Tibial artery (tissue), 4 donors: ENCODE measurements at regions not wholly inside any gene's neighbourhood (a gene's known extent, or its start where the extent isn't known, plus 50 kb on each side); places are given as distances from the start of the nearest gene placed in this dataset.

ENCODE experiments used
- DNase-seq, 2 donors: peaks; one replicate each; pipeline ENCODE4 v3.0.0-alpha.2; 2019
- H3K27ac ChIP-seq, 2 donors: fragments of 200-600 bp; sonication (generic) in 1 of 2; 1 replicate in 1 of 2; 2 replicates in 1 of 2; pipeline ENCODE4 v1.5.1; 2018 to 2019; ENCODE audit warnings: mild to moderate bottlenecking in 1 of 2
- H3K27me3 ChIP-seq, 2 donors: fragments of 200-600 bp; sonication (generic) in 1 of 2; one replicate each; pipeline versions ENCODE4 v1.5.1 to v1.6.0; 2016 to 2019
- H3K36me3 ChIP-seq, 3 donors: fragments of 200-600 bp; sonication (generic) in 2 of 3; one replicate each; pipeline ENCODE4 v1.5.1; 2016 to 2019; ENCODE audit warnings: mild to moderate bottlenecking in 2 of 3
- H3K4me1 ChIP-seq, 4 donors: fragments of 200-600 bp; sonication (generic) in 2 of 4; 1 replicate in 3 of 4; 2 replicates in 1 of 4; pipeline ENCODE4 v1.5.1; 2016 to 2019
- H3K4me3 ChIP-seq, 2 donors: fragments of 200-600 bp; sonication (generic) in 1 of 2; 1 replicate in 1 of 2; 2 replicates in 1 of 2; pipeline ENCODE4 v1.5.1; 2018 to 2019; ENCODE audit warnings: mild to moderate bottlenecking in 2 of 2
- H3K9me3 ChIP-seq, 3 donors: fragments of 200-600 bp; sonication (generic) in 1 of 3; one replicate each; pipeline ENCODE4 v1.5.1; 2016 to 2019
- intact Hi-C: fragments of 100-400 bp; cut with DNase I; formaldehyde crosslinking; loops from one replicate; pipeline ENCODE4 v1.15.0; 2023; ENCODE audit warnings: low total_unique reads
- TF ChIP-seq, protein P1 (sequence below), 2 experiments: fragments of 200-600 bp in 1 of 2; fragments of 450-650 bp in 1 of 2; IDR thresholded peaks; one replicate each; pipeline ENCODE4 v1.5.1; 2017 to 2019; ENCODE audit warnings: antibody characterized with exemption in 2 of 2, mild to moderate bottlenecking in 1 of 2, moderate library complexity in 1 of 2

DNA sequence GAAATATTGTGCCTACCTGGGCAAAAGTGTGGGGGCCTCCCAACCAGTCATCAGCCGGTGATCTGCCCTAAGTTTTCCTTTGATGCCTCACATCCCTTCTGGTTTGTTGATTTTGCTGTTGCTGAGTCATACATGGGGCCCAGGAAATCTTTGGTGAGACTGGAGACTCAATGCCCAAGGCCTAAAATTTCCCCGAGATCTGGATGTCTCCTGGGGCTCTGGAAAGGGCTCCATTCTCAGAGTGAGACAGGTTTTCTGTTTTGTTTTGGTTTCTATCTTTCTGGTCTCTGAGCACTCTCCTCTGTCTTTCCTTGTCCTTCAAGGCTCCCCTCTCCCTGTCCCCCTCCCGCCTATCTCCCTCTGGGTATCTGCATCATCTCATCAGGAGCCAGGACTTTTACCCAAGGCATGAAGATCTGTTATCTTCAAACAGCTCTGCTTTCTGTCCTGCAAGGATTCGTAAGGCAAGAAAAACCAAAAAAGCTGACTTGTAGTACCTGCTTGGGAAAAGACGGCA, 152.8 kb upstream of the MAX start:
- Histone ChIP-seq H3K27me3 (peaks cover 0 to 7% of the 10 kb centered on the region in 2 donors), H3K27ac (no peak overlapping the region), H3K36me3 (no peaks in the 10 kb centered on the region), H3K9me3 (no peaks in the 10 kb centered on the region), H3K4me3 (no peak overlapping the region), H3K4me1 (peaks cover 0 to 5% (median 1%) of the 10 kb centered on the region in 4 donors)
- intact Hi-C loops, result no loop called here
- no peak for DNase-seq
- TF ChIP-seq, protein P1, sequence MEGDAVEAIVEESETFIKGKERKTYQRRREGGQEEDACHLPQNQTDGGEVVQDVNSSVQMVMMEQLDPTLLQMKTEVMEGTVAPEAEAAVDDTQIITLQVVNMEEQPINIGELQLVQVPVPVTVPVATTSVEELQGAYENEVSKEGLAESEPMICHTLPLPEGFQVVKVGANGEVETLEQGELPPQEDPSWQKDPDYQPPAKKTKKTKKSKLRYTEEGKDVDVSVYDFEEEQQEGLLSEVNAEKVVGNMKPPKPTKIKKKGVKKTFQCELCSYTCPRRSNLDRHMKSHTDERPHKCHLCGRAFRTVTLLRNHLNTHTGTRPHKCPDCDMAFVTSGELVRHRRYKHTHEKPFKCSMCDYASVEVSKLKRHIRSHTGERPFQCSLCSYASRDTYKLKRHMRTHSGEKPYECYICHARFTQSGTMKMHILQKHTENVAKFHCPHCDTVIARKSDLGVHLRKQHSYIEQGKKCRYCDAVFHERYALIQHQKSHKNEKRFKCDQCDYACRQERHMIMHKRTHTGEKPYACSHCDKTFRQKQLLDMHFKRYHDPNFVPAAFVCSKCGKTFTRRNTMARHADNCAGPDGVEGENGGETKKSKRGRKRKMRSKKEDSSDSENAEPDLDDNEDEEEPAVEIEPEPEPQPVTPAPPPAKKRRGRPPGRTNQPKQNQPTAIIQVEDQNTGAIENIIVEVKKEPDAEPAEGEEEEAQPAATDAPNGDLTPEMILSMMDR (IDR thresholded peaks at IDR 0.05), result no peak

DNA sequence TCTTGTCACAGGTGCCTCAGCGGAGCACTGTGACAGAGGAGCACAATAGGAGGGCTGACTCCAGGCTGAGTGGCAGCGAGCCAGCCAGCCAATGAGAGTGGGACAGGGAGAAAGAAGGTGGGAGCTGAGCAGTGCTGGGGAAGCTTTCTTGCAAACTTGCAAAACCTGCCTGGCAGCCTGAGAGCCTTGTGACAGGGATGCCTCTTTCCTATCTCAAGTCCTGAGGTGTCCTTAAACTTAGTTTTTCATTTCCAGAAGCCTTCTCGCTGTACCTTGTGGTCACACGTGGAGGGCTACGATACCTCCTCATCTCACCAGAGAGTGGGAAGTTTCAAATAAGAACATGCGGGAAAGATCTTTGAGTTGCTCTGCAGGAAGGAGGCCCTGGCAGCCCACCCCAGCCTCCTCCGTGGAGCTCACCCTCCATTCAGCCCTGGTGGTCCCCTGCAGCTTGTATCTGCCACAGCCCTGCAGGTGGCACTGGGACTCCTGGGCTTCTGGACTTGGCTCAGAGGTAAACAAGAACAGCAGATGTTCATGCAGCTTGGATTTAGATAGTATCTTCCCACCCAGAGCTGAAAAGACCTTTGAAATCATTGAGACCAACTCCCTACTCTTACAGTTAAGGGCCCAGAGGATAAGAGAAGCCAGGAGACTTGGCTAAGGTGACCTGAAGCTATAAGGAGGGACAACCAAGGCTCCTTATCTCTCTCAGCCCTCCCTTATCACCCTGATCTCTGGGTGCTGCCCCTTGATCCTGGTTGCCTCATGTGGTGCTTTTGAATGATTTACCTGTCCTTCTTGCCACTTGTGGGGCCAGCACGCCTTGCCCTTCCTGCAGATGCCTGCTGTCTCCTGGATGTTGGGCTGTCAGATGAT, 153.5 kb upstream of the MAX start:
- intact Hi-C loops, result no loop called here
- TF ChIP-seq, protein P1 (IDR thresholded peaks at IDR 0.05), result no peak
- Histone ChIP-seq H3K9me3 (no peaks in the 10 kb centered on the region), H3K27me3 (peaks cover 0 to 7% of the 10 kb centered on the region in 2 donors), H3K4me3 (no peak overlapping the region), H3K27ac (no peak overlapping the region), H3K4me1 (peaks cover 0 to 5% (median 0%) of the 10 kb centered on the region in 4 donors), H3K36me3 (no peaks in the 10 kb centered on the region)
- no peak for DNase-seq

DNA sequence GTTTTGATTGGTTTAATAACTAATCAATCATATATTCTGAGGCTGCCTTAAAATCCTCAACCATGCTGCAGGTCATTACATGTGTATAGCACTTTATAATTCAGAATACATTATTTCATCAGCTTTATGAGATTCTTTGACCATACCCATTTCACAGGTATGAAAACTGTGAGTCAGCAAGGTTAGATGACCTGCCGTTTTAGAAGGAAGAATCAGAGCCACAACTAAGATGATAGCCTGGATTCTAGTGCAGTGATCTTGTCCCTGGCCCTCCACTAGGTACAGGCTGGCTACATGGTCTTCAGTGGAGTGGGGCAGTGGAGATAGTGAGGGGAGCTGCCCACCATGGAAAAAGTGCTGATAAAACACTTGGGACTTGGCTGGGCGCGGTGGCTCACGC, 154.4 kb upstream of the MAX start:
- TF ChIP-seq, protein P1 (IDR thresholded peaks at IDR 0.05), result no peak
- peaks cover 0 to 5% (median 0%) of the 10 kb centered on the region in 3 donors for H3K9me3 ChIP-seq
- no peak overlapping the region for H3K4me3 ChIP-seq
- H3K27me3 ChIP-seq, result peaks cover 0 to 7% of the 10 kb centered on the region in 2 donors
- peaks cover 0 to 5% (median 0%) of the 10 kb centered on the region in 4 donors for H3K4me1 ChIP-seq
- H3K27ac ChIP-seq, result no peak overlapping the region
- DNase-seq, result no peak
- intact Hi-C loops, result no loop called here
- no peaks in the 10 kb centered on the region for H3K36me3 ChIP-seq

DNA sequence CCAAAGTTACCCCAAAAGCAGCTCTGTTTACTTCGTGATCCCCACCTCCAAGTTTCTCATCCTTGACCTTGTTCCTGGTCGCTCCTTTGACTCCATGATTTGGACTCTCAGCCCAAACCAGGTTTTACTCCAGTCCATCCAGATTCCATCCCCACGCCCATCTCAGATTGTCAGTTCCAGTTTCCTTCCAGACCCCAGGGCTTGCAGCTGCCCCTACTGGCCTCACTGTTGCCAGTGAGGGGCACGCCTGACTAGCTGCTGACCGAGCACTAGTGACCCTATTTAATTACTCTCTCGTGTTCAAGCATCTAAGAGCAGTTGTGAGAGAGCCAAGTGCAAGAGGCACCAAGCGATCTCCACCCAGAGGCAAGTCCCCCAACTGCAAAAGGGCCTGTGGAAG, 155.1 kb upstream of the FUT8 start:
- intact Hi-C loops, result no loop called here
- TF ChIP-seq, protein P1 (IDR thresholded peaks at IDR 0.05), result no peak
- Histone ChIP-seq H3K27me3 (peaks cover 0 to 7% of the 10 kb centered on the region in 2 donors), H3K4me1 (peaks cover 0 to 5% (median 0%) of the 10 kb centered on the region in 4 donors), H3K9me3 (peaks cover 0 to 5% (median 0%) of the 10 kb centered on the region in 3 donors), H3K27ac (no peak overlapping the region), H3K36me3 (no peaks in the 10 kb centered on the region), H3K4me3 (no peak overlapping the region)
- no peak for DNase-seq

DNA sequence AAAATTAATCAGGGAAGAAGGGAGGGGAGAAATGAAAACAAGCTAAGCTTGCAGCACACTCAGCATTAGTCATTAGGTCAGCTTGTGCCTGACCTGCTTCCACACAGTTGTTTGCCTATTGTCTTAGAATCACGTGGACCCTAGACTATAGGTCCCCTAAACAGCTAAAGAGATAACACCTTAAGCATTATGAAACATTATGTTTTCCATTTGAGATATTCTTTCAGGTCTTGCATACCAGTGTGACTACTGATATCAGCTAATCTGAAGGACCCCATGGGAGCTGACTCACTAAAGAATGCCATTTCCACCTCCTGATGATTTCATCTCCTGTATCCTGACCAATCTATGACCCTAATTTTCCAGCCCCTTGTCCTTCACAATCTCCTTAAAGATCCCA, 154.1 kb upstream of the FUT8 start:
- Histone ChIP-seq H3K27me3 (peaks cover 0 to 7% of the 10 kb centered on the region in 2 donors), H3K4me3 (no peak overlapping the region), H3K27ac (no peak overlapping the region), H3K36me3 (no peaks in the 10 kb centered on the region), H3K9me3 (peaks cover 0 to 5% (median 0%) of the 10 kb centered on the region in 3 donors), H3K4me1 (peaks cover 0 to 5% (median 0%) of the 10 kb centered on the region in 4 donors)
- TF ChIP-seq, protein P1 (IDR thresholded peaks at IDR 0.05), result no peak
- no peak for DNase-seq
- intact Hi-C loops, result no loop called here
